ENCODE measurements at regions not wholly inside any gene's neighbourhood (a gene's known extent, or its start where the extent isn't known, plus 50 kb on each side); places are given as distances from the start of the nearest gene placed in this dataset.

DNA sequence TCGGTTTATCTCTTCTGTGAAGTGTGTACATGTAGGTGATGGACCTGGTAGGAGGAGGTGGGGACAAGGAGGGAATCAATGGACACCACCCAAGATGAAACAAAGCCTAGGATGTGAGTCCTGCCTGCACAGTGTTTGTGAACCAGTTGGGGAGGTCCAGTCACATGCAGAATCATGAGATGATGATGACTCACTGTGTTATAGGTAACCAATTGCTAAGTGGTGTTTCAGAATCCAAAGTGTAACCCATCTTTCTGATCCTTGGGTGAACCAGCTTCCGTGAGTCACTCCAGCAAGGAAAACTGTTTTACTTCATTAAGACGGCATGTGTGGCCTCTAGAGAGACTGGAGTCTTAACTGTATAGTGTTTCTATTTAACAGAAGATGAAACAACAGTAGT lies 57.9 kb upstream of the HPF1 start:
- FAIRE-seq: no peak
- no peak for DNase-seq (ENCODE audit: low read depth in 1 of 2, low spot score in 2 of 2)
- TF ChIP-seq TCF12 (IDR thresholded peaks at IDR 0.05; ENCODE audit: low read depth, low read length): no peak
- TF ChIP-seq SRF (IDR thresholded peaks at IDR 0.05; ENCODE audit: low read depth, low read length): no peak
- no peak for TF ChIP-seq KDM4A (IDR thresholded peaks at IDR 0.05; ENCODE audit: low read depth, low read length, severe bottlenecking)
- no peak for TF ChIP-seq FOSL1 (IDR thresholded peaks at IDR 0.05; ENCODE audit: insufficient read depth, low read depth, low read length)
- TF ChIP-seq CHD2 (IDR thresholded peaks at IDR 0.05; ENCODE audit: low read length): no peak
- TF ChIP-seq JUND (IDR thresholded peaks at IDR 0.05; ENCODE audit: low read length): no peak
- no peak for TF ChIP-seq RXRA (IDR thresholded peaks at IDR 0.05; ENCODE audit: insufficient read depth, low read depth, low read length)
- TF ChIP-seq KDM1A (IDR thresholded peaks at IDR 0.05; ENCODE audit: borderline replicate concordance, low read length): no peak
- TF ChIP-seq BCL11A (IDR thresholded peaks at IDR 0.05; ENCODE audit: low read depth in 2 of 2, low read length in 2 of 2): no peak
- no peak for TF ChIP-seq CREB1 (IDR thresholded peaks at IDR 0.05)
- TF ChIP-seq, protein P1, sequence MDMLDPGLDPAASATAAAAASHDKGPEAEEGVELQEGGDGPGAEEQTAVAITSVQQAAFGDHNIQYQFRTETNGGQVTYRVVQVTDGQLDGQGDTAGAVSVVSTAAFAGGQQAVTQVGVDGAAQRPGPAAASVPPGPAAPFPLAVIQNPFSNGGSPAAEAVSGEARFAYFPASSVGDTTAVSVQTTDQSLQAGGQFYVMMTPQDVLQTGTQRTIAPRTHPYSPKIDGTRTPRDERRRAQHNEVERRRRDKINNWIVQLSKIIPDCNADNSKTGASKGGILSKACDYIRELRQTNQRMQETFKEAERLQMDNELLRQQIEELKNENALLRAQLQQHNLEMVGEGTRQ (IDR thresholded peaks at IDR 0.05; ENCODE audit: low read length): no peak
- TF ChIP-seq SP2 (IDR thresholded peaks at IDR 0.05; ENCODE audit: low read length): no peak

More for the DNA sequence above, 57.9 kb upstream of the HPF1 start:
- Histone ChIP-seq H3K27ac (ENCODE audit: low read depth, low read length) (no peak overlapping the region), H3K23ac (ENCODE audit: insufficient read length) (no peak overlapping the region), H4K8ac (ENCODE audit: extremely low read depth, insufficient read depth, low read length) (no peak overlapping the region), H2BK15ac (ENCODE audit: low read length) (no peak overlapping the region), H3K4ac (replicated peaks; ENCODE audit: insufficient read length, low read depth, low read length) (no peak overlapping the region), H3K4me3 (ENCODE audit: extremely low read depth in 1 of 4, insufficient read depth in 2 of 4, low read depth in 3 of 4, low read length in 4 of 4) (no peak overlapping the region), H2BK12ac (ENCODE audit: low read depth, low read length) (no peak overlapping the region), H3K9ac (replicated peaks in 1 of 4; ENCODE audit: extremely low read depth in 1 of 4, low read depth in 3 of 4, low read length in 3 of 4) (no peak overlapping the region), H3K4me1 (replicated peaks in 1 of 4; ENCODE audit: control insufficient read depth in 3 of 4, insufficient read depth in 4 of 4, low read length in 3 of 4) (no peaks in the 10 kb centered on the region), H4K20me1 (replicated peaks in 1 of 2; ENCODE audit: control insufficient read depth in 1 of 2, insufficient read depth in 2 of 2, low read length in 2 of 2) (no peaks in the 10 kb centered on the region), H2BK120ac (replicated peaks; ENCODE audit: low read depth, low read length) (no peak overlapping the region), H4K5ac (ENCODE audit: insufficient read length, low read depth, low read length) (no peak overlapping the region), H3K56ac (replicated peaks; ENCODE audit: insufficient read length, low read depth, low read length) (no peak overlapping the region), H3K79me1 (ENCODE audit: low read depth, low read length) (no peaks in the 10 kb centered on the region), H3K36me3 (ENCODE audit: control insufficient read depth in 2 of 4, insufficient read depth in 4 of 4, low read length in 3 of 4) (no peaks in the 10 kb centered on the region), H2BK5ac (ENCODE audit: low read depth, low read length) (no peak overlapping the region), H2AK5ac (ENCODE audit: low read depth, low read length) (no peak overlapping the region), H3K14ac (ENCODE audit: insufficient read length) (no peak overlapping the region), H3K9me3 (ENCODE audit: insufficient read depth in 2 of 2, low read depth in 1 of 2, low read length in 1 of 2) (no peaks in the 10 kb centered on the region), H3K23me2 (ENCODE audit: low read depth, low read length) (no peaks in the 10 kb centered on the region), H2AFZ (ENCODE audit: low read length) (no peak overlapping the region), H3K18ac (ENCODE audit: extremely low read depth, low read length) (no peak overlapping the region), H3K27me3 (replicated peaks in 1 of 4; ENCODE audit: control insufficient read depth in 3 of 4, extremely low read depth in 1 of 4, insufficient read depth in 3 of 4, low read length in 3 of 4) (no peaks in the 10 kb centered on the region), H4K91ac (replicated peaks; ENCODE audit: insufficient read length, low read length) (no peak overlapping the region), H2BK20ac (ENCODE audit: low read length) (no peak overlapping the region), H3K79me2 (ENCODE audit: control insufficient read depth in 1 of 2, insufficient read depth in 2 of 2, low read length in 2 of 2) (no peaks in the 10 kb centered on the region), H3K4me2 (ENCODE audit: insufficient read depth in 1 of 2, low read depth in 2 of 2, low read length in 2 of 2) (no peak overlapping the region)
- ChIA-PET CTCF (ENCODE audit: partially characterized antibody) (interaction anchor here (0.8 to 8.0 kb wide), 3 partner anchors 11 to 234 kb away, joined by 3 to 94 read pairs (median 3); no protein-coding TSS in a partner anchor), POLR2A (ENCODE audit: partially characterized antibody) (no interaction called here)
- WGBS, 2 experiments (ENCODE audit: extremely low coverage in 1 of 2, insufficient coverage in 1 of 2, insufficient read length in 1 of 2, insufficient replicate concordance in 2 of 2, low coverage in 1 of 2, low lambda C conversion rate in 2 of 2, missing lambda C conversion rate in 1 of 2): 63% methylated on average over 3 of the region's 3 CpGs; no CpG with 5 or more reads in 1 of the 2 experiments

All from H1 (cell line).